GM18499 (cell line): ENCODE measurements at regions not wholly inside any gene's neighbourhood (a gene's known extent, or its start where the extent isn't known, plus 50 kb on each side); places are given as distances from the start of the nearest gene placed in this dataset.
"Not testable (repeated sequence)": the region's sequence is repeated elsewhere in the genome, so short reads cannot be mapped to it uniquely, and the experiment has no call there.

Experiments used
- ATAC-seq: cut with Tn5 transposase; IDR thresholded peaks from one replicate; pipeline ENCODE4 v1.9.1; 2021; ENCODE audit warnings: moderate number of reproducible peaks; ENCODE audit not compliant: insufficient read depth, unreplicated experiment

DNA sequence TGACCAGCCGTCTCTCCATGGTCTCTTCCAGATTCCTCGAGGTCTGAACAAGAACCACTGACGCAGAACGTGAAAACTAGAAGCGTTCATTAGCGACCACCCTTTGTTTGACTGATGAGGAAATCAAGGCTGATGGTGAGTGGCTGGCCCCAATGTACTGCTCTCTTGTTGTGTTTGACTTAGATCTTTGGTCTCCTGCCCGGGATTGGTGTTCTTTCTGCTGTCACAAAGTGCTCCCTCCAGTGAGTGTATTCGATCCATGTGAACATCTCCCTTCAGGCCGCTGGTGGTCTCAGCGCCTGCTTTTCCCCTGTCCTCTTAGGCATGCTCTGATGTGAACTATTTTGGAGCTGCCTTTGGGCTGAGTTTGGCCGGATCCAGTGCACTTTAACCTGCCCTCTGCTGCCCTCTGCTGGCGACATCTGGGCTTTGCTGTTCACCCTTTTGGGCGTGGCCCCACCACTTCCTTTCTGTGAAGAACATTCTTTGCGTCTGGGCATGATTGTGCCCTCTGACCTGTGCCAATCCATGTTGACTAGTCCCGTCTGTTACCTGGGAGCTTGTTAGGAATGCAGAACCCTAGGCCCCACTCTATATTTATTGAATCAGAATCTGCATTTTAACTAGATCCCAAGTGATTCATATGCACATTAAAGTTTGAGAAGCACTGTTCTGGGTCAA lies 279.1 kb downstream of the TTC6 start:
- ATAC-seq: peak; percentile 87

DNA sequence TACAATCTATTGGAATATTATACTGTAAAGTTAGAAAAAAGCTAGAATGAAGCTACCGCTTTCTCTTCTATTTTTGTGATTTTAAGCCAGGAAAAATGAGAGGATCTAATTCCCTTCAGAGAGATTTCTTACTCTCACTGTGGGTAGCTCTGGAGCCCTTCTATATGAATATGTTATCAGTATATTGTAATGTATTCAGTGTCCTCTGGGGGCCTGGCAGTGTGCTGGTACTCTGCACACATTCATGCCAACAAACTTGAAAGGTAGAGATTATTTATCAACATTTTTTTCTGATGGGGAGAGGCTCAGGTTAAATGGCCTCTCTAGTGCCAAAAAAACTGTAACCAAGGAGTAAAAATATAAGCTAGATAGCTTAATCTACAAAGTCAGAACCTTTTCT lies 292.8 kb downstream of the TTC6 start:
- no peak for ATAC-seq

DNA sequence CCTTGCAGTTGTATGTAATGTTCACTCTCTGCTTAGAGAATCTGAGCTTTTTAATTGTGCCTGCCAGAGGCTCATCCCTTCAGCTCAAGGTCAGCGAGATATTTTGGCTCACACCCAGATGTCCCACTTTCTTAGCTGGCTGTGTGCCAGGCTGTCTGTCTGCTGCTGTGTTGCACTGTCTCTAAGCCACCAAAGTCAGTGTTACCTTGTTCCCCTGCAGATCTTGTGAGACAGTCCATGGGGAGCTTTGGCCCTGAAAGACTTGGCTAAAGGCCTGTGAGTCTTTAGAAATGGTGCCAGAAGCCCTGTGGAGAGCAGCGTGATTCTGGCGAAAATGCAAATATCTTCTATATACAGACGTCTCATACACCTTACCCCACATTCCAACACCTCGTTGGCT lies 293.7 kb downstream of the TTC6 start:
- no peak for ATAC-seq

DNA sequence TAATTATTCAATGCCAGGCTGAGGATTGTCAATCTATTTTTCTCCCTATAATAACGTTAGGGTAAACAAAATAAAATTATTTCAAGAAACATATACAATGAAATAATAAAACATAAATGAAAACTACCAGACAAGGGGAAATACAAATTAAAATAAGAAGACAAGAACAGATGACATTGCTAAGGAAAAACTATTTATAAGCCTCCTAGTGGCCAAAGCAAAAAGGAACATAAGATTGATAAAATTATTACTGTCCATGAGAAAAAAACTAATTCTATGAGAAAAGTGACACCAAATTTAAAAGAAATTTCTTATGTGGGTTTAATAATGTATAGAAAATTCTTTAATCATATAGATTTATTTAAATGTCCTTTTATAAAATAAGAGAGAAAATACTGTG lies 294.7 kb downstream of the TTC6 start:
- no peak for ATAC-seq

DNA sequence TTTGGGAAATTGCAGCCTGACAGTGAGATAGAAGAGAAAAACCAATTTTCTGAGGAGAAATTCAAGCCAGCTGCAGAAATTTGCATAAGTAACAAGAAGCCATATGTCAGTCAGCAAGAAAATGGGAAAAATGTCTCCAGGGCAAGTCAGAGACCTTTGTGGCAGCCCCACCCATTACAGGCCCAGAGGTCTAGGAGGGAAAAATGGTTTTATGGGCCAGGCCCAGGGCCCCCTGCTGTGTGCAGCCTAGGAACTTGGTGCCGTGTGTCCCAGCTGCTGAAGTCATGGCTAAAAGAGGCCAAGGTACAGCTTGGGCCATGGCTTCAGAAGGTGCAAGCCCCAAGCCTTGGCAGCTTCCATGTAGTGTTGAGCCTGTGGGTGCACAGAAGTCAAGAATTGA lies 296.1 kb downstream of the TTC6 start:
- not testable (repeated sequence) for ATAC-seq

DNA sequence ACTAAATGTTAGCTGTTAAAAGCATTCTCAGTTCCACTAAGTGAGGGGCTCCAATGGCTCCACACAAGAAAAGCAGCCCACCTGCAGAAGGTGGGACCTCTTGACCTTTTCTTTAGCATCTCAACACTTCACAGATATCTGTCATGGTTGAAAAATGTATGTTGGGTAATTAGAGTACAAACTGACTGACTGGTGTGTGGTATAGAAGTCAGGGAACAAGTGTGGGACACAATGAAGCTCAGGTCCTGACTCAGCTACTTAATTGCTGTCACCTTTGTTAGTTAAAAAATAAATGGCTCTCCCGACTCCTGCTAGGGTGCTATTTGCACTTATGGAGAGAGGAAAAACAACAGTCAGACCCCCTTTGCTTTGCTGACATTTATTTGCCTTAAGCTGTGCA lies 299.0 kb downstream of the TTC6 start:
- ATAC-seq: no peak

DNA sequence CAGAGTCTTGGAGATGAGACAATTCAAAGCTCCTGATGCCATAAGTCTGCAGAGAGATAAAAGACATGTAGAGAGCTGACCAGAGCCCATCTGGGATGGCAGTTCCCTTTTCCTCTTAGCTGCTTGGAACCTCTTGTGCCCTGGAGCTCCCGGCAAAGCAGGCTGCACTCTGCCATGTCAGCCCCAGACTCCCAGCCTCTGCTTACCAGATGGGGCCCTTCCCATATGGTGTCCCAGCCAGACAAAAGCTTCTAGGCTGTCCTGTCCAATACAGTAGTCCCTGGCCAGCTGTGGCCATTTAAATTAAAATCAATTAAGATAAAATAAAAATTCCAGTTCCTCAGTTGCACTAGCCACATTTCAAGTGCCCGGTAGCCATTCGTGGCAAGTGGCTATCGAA lies 303.9 kb downstream of the TTC6 start:
- ATAC-seq: no peak

DNA sequence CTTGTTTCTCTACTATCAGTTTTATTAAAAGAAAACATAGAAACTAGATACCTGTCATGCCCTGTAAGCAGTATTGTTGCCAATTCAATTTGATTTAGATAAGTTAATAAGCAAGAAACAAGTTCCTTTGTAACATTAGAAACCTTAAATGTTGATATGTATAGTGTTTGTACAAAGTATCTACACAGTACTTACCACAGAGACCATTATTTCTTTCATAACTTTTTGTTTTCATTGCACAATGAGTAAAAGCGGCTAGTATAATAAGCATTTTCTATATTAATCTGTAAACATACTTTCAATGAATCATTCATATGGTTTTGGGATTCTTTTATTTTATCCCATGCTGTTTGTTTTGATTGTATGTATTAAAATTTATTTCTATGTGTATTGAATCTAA lies 305.1 kb downstream of the TTC6 start:
- ATAC-seq: no peak

DNA sequence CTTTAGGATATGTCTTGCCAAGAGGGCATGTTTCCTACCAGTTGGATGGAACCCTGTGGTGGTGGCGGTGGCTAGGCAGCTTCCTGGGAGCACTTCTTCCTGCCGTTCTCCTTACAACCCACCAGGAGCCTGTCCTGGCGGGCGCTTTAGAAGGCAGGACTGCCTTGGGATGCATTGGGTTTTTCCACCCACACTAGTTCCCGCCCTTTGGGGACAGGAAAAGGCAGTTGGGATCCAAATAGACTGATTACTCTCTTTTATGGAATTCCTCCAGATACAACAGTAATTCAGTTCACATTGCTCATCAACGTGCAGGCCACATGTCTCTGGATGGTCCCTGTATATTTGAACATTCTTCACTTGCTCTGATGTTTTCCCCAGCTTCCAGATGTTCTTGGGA lies 305.7 kb upstream of the SSTR1 start:
- ATAC-seq: no peak

DNA sequence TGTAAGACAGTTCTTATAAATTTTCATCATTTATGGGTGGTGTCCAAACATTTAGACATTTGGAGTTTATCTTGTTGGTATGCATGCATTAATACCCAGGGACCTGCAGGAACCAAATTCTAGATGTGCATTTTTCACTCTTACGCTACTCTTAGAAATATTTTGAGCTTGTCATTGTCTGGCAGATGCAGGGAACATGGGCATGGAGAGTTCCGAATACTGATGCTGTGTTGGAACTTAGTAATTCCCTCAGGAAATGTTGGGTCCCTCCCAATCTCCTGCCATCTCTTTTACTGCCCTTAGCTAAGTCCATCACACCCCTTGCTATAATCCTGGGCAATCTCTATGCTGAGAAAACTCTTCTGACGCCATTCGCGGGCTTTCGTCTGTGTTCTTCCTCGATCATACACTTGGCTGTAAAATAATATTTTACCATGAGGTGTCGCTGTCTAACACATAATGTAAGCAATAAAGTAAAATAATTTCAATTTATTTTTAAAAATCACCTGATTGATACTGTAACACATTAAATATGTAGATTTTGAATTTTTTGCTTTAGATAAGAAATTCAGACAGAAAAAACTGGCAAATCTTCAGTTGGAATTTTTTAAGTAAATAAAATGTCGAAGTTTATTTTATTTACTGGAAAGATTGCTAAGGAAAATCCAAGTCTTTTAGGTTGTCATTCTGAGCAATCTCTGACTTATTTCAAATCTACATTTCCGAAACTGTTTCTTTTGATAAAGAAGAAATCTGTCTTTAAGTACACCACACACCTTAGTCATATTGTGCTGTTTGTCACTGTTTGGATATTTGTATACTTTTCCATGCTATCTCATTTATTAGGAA lies 304.1 kb upstream of the SSTR1 start:
- no peak for ATAC-seq

DNA sequence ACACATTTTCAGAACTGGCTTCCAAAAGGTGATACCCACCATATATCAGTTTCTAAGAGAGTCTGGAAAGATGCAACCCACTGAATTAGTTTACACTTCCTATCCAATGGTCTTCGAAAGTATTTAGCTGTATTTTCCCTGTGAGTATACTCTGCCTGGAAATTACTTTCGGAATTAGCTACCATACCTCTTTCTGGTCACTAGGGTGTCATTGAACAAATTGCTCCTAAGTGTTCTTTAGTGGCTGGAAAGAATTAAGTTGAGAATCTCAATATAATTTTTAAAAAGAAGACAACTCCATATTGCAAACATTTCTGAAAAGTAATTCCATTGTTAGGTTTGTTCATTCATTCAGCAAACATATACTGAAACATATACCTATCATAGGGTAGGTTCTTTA lies 283.1 kb upstream of the SSTR1 start:
- no peak for ATAC-seq

DNA sequence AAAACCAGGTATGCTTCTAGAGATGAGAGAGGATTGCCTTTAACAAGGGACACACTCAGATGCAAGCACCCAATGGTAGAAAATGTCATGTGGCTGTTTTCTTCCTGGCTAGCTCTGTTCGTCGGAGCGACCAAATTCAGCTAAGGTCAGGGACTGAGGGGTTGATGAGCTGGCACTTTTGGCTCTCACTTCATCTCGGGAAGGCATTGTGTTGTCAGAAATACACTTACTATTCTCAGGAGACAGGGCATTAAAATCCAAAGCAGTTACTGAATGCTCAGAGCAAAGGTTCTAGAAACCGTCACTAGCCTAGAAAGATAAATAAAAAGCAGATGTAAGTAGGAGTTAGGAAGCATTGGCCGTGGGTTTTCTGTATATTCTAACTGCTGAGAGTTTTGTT lies 275.7 kb upstream of the SSTR1 start:
- no peak for ATAC-seq

DNA sequence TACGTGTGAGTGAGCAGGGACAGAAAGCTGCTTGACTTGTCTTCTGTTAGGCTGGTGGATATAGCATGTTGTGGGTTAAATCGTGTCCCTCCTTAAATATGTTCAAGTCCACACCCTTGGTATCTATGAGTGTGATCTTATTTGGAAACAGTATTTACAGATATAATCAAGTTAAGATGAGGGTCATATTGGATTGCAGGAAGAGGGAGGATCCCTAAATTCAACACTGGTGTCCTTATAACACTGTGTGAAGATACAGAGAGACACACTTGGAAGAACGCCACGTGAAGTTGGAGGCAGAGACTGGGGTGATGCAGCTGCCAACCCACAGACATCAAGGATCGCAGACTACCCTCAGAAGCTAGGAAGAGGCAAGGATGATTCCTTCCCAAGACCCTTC lies 275.2 kb upstream of the SSTR1 start:
- ATAC-seq: no peak

DNA sequence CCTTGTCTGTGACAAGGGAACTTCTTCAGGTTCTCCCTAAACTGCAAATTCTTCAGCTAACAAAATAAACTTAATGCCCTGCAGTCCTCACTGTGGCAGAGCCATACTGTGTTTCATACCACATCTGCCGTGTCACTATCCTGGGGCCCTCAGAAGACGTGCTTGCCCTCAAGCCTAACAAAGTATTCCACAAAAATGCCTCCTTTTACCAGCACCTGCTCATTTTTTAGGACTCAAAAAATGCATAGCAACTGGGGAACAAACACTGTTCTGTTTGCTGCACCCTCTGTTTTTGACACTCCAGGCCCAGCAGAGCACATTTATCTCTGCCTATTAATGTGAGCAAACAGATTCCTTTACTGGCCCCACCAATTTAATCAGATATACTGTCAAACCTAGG lies 270.7 kb upstream of the SSTR1 start:
- no peak for ATAC-seq

DNA sequence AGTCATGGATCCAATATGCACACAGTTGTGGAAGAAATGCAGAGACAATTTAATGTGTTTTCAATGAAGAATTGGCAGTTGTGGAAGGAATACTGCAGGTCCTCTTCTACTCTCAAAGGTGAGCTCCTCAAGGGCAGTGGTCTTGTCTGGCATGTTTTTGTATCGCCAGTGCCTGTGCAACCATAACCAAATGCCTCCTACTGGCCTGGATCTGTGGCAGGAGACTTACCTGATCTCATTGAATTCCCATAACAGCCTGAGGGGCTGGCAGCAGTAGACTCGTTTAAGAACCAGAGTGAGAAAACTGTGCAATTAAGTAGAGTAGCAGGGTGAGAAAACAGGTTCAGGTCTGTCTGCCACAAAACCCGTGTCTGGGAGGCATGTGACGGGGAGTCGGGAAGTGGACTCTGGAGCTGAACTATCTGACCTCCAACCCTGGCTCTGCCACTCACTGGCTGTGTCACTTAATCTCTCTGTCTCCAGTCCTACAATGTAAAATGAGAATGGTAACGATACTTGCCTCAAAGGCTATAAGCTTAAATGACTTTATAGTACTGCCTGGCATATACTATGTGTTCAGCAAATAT lies 268.2 kb upstream of the SSTR1 start:
- no peak for ATAC-seq

DNA sequence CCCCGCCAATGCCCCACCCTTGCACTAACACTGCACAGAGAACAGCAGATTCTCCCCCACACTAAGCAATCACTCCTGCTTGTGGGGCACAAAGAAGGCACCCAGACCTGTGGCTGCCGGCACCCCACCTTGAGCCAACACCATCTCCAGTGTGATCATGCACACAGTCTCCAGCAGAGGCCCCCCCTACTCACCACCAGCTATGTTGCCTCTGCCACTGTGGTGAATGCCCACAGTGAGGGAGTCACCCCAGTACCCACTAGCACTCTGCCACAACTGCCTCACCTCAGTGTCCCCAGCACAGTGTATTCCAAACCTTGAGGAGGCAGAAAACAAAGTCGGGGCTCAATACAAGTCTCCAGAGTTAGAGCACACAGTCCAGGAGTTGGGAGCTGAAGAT lies 261.7 kb upstream of the SSTR1 start:
- ATAC-seq: no peak

DNA sequence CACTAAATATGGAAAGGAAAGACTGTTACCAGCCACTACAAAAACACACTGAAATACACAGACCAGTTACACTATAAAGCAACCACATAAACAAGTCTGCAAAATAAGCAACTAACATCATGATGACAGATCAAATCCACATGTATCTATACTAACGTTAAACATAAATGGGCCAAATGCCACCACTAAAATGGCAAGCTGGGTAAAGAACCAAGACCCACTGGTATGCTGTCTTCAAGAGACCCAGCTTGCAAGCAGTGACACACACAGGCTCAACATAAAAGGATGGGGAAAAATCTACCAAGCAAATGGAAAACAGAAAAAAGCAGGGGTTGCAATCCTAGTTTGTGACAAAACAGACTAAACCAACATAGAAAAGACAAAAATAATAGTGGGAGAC lies 260.9 kb upstream of the SSTR1 start:
- ATAC-seq: no peak

DNA sequence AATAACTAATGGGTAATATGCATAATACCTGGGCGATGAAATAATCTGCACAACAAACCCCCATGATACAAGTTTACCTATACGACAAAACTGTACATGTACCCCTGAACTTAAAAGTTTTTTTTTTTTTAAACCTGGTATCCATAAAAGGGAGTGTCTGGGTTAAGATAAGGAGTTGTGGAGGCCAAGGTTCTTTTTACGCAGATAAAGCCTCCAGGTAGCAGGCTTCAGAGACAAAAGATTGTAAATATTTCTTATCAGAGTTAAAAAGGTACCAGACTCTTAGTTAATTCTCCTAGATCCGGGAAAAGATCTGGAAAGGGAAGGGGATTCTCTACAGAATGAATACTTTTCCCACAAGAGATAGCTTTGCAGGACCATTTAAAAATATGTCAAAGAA lies 259.4 kb upstream of the SSTR1 start:
- no peak for ATAC-seq

DNA sequence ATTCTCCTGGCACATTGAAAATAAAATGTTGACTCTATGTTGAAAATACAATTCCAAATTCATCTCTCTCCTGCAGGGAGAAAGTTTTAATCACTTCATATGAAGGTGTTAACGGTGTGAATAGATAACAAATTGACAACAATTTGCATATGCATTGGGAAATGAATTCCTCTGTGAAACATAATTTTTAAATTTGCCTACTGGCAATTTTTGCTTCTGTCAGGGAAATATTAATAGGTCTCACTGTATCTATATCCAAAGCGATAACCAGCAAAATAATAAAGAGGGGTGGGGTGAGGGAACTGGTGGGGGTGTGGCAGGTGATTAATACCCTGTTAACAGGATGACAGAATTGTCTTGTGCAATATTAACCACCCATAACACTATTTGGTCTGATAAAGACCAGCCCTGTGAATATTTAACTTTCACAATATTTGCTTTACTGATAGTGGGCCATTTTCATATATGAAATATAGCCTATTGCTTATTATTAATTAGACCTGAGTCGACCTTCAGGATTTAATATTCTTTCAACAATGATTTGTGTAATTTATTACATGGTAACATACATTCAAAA lies 239.0 kb upstream of the SSTR1 start:
- ATAC-seq: no peak

DNA sequence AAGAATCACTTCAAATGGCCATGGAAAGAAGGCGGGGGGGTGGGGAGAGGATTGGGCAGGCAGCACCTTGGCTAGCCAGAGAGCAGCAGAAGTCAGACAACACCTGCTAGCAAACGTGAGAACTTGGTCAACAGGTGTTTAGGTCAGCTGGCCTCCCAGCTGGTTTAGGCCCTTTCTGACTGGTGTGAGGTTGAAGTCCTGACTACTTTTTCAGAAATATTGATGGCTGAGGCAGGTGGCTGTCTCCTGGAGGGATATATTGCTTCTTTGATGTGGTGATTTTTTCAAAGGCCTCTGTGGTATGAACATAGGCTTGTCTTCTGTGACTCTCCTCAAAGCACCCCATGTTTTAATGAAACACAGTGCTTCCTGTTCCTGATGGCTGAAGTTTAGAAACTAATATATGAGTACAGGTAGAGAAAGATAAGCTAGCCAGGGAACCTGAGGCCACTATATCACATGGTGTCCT lies 238.2 kb upstream of the SSTR1 start:
- no peak for ATAC-seq

DNA sequence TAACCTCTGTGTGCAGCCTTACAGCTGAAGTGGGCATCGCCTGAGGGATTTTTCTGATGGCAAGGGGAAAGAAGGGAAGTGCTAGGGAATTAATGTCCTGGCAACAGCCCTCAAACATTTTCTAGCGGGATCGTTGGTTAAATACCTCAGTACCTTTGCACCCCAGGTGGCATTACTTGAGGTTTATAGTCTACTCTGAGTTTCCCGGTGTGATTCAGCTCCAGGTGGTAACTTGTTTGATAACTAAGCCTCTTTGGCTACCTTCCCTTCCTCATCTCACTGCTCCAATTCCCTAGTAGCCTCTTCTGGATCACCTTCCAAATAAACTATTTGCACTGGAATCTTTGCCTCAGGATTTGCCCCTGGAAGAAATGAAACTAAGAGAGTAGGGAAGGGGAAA lies 237.0 kb upstream of the SSTR1 start:
- no peak for ATAC-seq
